GM20000 (cell line): ENCODE measurements at regions not wholly inside any gene's neighbourhood (a gene's known extent, or its start where the extent isn't known, plus 50 kb on each side); places are given as distances from the start of the nearest gene placed in this dataset.

Experiments
- DNase-seq: peaks from one replicate; pipeline ENCODE4 v3.0.0; 2012; ENCODE audit warnings: low spot score
- CTCF ChIP-seq: IDR thresholded peaks from 2 replicates; pipeline ENCODE4 v1.5.1; 2012; ENCODE audit warnings: mild to moderate bottlenecking, control low read depth; ENCODE audit errors: extremely low read depth, missing control alignments

GRCh38 chr12:25827141-25827540 is 131.3 kb upstream of the RASSF8 start:
- no peak for DNase-seq
- TF ChIP-seq CTCF, result no peak

- DNase-seq, result no peak
- no peak for TF ChIP-seq CTCF
These were observed 130.7 kb upstream of the RASSF8 start for GRCh38 chr12:25827747-25828146.

GRCh38 chr12:25828188-25828587 is 130.3 kb upstream of the RASSF8 start:
- no peak for DNase-seq
- no peak for TF ChIP-seq CTCF

- DNase-seq, result no peak
These were observed 129.3 kb upstream of the RASSF8 start for GRCh38 chr12:25829192-25829591.

GRCh38 chr12:25830456-25830855 is 128.0 kb upstream of the RASSF8 start:
- DNase-seq, result no peak
- TF ChIP-seq CTCF, result no peak

More at GRCh38 chr12:25829192-25829591, 129.3 kb upstream of the RASSF8 start:
- no peak for TF ChIP-seq CTCF

- TF ChIP-seq CTCF, result no peak
- no peak for DNase-seq
These were observed 124.8 kb upstream of the RASSF8 start for GRCh38 chr12:25833657-25834056.

GRCh38 chr12:25835385-25835784 is 123.1 kb upstream of the RASSF8 start:
- DNase-seq, result no peak
- TF ChIP-seq CTCF, result no peak
